ENCODE measurements at regions not wholly inside any gene's neighbourhood (a gene's known extent, or its start where the extent isn't known, plus 50 kb on each side); places are given as distances from the start of the nearest gene placed in this dataset.

DNA sequence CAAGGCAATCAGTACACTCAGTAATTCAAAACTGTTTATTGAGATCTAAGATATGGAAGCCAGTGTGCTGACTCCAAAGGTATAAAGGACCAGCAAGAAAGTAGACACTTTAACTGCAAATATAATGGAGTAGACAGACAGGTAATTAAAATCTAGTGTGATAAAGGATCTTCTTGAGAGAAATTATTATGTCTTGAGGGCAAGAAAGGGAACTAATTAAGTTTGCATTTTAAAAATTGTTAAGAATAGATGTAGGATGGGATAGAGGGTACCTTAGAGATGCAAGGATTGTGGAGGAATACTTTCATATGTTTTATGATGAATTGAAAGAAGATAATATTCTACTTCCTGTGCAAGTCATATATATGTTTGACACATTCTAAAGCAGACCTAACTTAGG, 825.3 kb downstream of the LTN1 start:
- TF ChIP-seq, protein P1, sequence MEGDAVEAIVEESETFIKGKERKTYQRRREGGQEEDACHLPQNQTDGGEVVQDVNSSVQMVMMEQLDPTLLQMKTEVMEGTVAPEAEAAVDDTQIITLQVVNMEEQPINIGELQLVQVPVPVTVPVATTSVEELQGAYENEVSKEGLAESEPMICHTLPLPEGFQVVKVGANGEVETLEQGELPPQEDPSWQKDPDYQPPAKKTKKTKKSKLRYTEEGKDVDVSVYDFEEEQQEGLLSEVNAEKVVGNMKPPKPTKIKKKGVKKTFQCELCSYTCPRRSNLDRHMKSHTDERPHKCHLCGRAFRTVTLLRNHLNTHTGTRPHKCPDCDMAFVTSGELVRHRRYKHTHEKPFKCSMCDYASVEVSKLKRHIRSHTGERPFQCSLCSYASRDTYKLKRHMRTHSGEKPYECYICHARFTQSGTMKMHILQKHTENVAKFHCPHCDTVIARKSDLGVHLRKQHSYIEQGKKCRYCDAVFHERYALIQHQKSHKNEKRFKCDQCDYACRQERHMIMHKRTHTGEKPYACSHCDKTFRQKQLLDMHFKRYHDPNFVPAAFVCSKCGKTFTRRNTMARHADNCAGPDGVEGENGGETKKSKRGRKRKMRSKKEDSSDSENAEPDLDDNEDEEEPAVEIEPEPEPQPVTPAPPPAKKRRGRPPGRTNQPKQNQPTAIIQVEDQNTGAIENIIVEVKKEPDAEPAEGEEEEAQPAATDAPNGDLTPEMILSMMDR (IDR thresholded peaks at IDR 0.05; ENCODE audit: poor library complexity): no peak
- TF ChIP-seq EZH2 (IDR thresholded peaks at IDR 0.05; ENCODE audit: borderline replicate concordance): no peak
- no peak for TF ChIP-seq EZH2phosphoT487 (IDR thresholded peaks at IDR 0.05; ENCODE audit: low read depth, severe bottlenecking, unreplicated experiment)
